Activated T-cell treated with anti-CD3 and anti-CD28 coated beads for 1 hour (primary cell): ENCODE measurements at regions not wholly inside any gene's neighbourhood (a gene's known extent, or its start where the extent isn't known, plus 50 kb on each side); places are given as distances from the start of the nearest gene placed in this dataset.
"Not testable (repeated sequence)": the region's sequence is repeated elsewhere in the genome, so short reads cannot be mapped to it uniquely, and the experiment has no call there.

Experiments used
- DNase-seq: peaks from one replicate; pipeline ENCODE4 v3.0.0-alpha.2; 2020; ENCODE audit warnings: low read depth

GRCh38 chr1:201728731-201729130 is 100.2 kb upstream of the IPO9 start:
- DNase-seq: no peak

GRCh38 chr1:201729973-201730608 is 98.9 kb upstream of the IPO9 start:
- no peak for DNase-seq

- no peak for DNase-seq
Measured at GRCh38 chr1:201730611-201731010, 98.3 kb upstream of the IPO9 start.

GRCh38 chr1:201731142-201731541 is 97.8 kb upstream of the IPO9 start:
- DNase-seq: no peak

GRCh38 chr1:201731592-201731991 is 97.4 kb upstream of the IPO9 start:
- DNase-seq: no peak

- DNase-seq: no peak
Measured at GRCh38 chr1:201732351-201732750, 96.6 kb upstream of the IPO9 start.

- not testable (repeated sequence) for DNase-seq
Measured at GRCh38 chr1:201734221-201734620, 94.7 kb upstream of the IPO9 start.

- no peak for DNase-seq
Measured at GRCh38 chr1:201734786-201735185, 94.2 kb upstream of the IPO9 start.

- no peak for DNase-seq
Measured at GRCh38 chr1:201736707-201737320, 92.1 kb upstream of the IPO9 start.

GRCh38 chr1:201737352-201738060 is 91.5 kb upstream of the IPO9 start:
- no peak for DNase-seq

- DNase-seq: no peak
Measured at GRCh38 chr1:201739080-201739479, 89.9 kb upstream of the IPO9 start.

GRCh38 chr1:201739492-201740085 is 89.4 kb upstream of the IPO9 start:
- DNase-seq: peak; percentile 38

GRCh38 chr1:201740086-201740541 is 88.8 kb upstream of the IPO9 start:
- DNase-seq: no peak

GRCh38 chr1:201740670-201741111 is 88.3 kb upstream of the IPO9 start:
- no peak for DNase-seq

- DNase-seq: no peak
Measured at GRCh38 chr1:201741763-201742342, 87.1 kb upstream of the IPO9 start.

GRCh38 chr1:201742476-201742875 is 86.5 kb upstream of the IPO9 start:
- no peak for DNase-seq

GRCh38 chr1:201742955-201743805 is 85.8 kb upstream of the IPO9 start:
- DNase-seq: no peak

GRCh38 chr1:201745023-201745422 is 83.9 kb upstream of the IPO9 start:
- no peak for DNase-seq

GRCh38 chr1:201746156-201746555 is 82.8 kb upstream of the IPO9 start:
- DNase-seq: no peak

GRCh38 chr1:201747261-201747660 is 81.7 kb upstream of the IPO9 start:
- DNase-seq: no peak

- DNase-seq: no peak
Measured at GRCh38 chr1:201748335-201748734, 80.6 kb upstream of the IPO9 start.
